ENCODE measurements at regions not wholly inside any gene's neighbourhood (a gene's known extent, or its start where the extent isn't known, plus 50 kb on each side); places are given as distances from the start of the nearest gene placed in this dataset.

DNA sequence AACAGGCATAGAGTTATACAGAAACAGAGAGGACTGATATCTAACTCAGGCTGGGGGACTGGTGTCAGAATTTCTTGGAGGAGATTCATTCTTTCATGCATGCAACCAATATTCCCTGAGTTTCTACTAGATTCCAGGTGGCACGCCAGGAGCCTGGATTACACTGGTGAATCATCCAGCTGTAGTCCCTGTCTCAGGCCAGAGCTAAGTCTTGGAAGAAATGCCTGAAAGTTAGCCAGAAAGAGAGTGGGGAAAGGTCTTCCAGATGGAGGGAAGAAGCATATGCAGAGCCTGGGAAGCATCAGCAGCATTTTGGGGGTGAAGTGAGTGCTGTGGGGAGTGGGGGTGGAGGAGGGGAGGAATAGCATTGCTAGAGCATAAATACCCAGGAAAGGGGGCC, 239.1 kb downstream of the OMA1 start:
- no peak for DNase-seq

DNA sequence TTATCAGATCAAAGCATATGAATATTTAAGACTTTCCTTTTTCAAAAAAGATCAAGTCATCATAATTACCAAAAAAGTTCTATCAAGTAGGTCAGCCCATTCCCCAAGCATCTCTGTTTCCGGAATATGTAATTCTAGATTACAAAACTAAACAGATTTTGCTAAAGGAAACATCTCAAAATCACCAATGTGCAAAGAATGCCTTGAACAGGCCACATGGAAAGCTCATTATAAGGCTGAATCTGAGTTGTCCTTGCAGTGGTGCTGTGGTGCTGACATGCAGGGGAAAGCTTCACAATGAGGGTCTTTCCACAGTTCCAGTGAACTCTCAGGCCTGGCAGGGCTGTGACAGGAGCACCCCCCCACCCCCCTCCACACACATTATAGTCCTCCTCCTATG, 240.9 kb downstream of the OMA1 start:
- no peak for DNase-seq

DNA sequence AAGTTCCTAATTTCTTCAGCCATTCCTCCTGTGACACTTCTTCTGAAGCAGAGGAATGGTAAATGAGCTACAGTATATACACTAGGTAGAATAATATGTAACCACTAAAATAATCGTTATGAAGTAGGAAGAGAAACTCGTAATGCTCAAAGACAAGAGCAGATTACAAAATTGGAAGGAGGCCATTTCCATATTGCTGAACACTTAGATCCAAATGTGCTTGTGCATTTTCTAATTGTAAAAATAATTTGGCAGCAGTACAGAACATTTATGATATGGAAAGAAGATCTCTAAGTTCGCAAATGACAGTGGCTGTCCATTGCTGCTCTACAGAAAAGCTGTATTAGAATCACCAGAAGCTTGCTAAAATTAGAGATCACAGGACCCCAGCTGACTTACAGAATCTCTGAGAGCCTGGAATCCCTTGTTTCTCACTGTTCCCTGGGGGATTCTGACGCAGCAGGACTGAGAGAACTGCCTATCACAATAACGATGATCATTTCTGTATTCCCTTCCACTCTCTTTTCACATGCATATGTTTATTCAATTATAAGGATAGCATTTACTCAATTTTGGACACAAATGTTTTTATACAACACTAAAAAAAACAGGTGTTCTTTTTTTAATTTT, 242.1 kb downstream of the OMA1 start:
- DNase-seq, result no peak

DNA sequence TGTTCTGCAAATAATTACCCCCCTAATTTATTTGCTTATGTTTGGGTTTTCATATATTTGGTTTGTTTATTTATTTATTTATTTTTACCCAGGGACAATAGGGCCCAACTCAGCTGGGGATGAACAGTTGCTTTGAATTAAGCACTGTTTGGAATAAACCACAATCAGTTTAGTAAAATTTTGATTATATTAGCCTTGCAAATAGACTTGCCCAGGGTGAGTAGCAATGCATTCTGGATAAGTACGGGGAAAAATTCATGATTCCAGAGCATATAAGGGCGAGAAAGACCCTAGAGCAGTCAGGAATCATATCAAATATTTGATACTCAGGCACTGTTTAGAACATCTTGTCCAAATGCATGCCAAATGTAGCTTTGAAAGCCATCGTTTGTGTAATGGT, 242.7 kb downstream of the OMA1 start:
- DNase-seq, result no peak

DNA sequence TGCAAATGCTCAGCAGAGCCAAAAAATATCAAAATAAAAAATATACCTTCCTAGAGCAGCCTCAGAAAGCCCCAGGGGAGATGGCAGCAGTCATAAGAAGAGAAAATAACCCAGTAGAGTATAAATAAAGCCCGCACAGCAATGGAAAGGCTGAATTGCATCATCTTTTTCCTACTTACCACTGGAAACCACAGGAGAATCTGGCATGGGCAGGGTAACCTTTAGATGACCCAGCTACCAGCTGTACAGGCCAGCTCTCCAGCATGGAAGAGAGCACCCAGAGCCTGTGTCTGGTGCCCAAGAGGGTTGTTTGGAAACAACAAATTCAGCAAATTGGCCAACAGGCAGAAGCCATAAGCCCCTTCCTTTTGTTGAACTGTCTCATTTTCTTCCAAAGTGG, 253.1 kb downstream of the OMA1 start:
- no peak for DNase-seq

DNA sequence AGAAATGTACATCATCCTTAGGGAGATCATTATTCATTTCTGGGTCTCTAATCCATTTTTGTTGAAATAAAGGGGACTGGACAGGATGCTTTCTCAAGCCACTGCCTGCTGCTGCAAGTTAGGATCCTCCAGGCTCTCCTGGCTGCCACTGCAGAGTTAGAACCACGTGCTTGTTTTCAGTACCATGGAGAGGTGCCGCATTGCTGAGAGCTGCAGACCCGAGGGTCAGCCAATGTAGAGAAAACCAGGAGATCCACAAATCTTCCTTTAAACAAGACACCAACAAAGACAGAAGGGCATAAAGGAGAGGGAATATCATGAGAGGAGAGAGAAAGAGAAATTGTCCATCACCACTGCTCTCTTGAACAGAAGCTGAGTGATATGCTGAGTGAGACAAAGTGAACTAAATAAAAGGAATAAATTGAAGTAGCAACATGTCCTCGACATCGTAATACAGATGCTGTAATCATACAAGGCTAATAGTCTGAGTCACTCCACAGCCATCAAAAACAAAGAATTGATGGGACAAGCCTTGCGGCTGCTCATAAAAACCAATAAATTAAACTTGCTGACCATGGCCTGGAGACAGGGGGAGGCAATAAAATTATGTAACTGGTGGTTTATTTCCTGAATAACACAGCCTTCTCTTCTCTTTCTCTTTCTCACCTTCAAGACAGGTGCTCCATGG, 255.7 kb downstream of the OMA1 start:
- no peak for DNase-seq

DNA sequence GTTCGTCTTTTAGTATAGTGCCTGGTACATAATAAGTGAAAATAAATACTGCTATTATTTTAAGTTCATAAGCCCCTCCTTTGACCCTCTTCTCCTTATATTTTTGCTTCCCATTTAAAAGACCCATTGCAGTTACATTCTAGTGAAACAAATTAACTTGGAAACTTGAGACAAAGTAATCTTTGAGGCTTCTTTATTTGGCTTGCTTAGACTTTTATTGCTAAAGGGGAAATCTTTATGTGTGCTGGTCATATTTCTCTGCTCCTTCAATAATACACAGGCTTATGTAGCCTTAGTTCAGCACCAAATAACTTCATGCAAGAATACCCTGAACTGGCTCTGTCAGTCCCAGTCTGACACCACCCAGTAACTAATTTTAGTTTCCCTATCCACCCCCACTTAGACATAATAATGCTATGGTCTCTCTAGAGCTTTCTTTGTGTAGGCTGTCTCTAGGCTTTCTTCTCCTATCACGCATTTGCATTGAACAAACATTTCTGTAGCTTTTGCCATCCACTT, 257.8 kb downstream of the OMA1 start:
- DNase-seq, result no peak

DNA sequence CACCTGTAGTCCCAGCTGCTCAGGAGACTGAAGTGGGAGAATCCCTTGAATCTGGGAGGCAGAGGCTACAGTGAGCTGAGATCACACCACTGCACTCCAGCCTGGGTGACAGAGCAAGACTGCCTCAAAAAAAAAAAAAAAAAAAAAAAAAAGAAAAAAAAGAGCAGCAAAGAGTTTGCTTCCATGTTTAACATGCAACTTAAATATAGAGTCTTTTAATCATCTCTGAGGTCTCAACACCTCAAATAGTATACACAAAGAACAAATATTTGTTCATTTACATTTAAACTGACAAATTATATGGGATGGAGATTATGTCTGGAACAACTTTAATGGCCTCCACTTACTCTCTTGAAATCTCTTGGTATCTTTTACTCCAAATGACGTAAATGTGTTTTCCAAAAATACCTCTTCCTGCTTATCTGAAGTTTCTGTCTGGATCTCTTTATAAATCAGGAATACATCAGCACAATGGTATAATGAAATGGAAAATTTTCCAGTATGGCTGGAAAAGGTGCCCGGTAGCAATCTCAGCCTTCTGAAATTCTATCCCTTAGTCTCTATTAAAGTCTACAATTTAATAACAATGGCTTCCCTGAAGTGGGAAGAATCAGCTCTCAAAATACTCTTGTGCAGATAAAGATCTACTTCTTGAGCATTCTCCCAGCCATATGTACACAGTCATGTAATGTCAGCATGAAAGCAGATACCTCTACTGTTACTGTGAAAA, 258.5 kb downstream of the OMA1 start:
- no peak for DNase-seq

DNA sequence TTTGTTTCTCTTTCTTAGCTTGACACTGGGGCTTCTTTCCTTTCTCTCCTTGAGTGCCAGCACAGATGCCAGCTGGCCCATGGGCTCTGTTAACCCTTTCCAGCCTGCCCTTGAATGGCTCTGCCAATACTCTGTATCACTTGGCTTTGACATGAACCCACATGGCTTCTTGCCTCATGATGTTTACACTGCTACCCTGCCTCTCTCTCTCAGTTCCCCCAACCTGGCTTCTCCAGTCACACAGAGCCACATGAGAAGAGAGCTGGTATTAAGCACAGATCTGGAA, 262.4 kb downstream of the OMA1 start:
- DNase-seq, result no peak

DNA sequence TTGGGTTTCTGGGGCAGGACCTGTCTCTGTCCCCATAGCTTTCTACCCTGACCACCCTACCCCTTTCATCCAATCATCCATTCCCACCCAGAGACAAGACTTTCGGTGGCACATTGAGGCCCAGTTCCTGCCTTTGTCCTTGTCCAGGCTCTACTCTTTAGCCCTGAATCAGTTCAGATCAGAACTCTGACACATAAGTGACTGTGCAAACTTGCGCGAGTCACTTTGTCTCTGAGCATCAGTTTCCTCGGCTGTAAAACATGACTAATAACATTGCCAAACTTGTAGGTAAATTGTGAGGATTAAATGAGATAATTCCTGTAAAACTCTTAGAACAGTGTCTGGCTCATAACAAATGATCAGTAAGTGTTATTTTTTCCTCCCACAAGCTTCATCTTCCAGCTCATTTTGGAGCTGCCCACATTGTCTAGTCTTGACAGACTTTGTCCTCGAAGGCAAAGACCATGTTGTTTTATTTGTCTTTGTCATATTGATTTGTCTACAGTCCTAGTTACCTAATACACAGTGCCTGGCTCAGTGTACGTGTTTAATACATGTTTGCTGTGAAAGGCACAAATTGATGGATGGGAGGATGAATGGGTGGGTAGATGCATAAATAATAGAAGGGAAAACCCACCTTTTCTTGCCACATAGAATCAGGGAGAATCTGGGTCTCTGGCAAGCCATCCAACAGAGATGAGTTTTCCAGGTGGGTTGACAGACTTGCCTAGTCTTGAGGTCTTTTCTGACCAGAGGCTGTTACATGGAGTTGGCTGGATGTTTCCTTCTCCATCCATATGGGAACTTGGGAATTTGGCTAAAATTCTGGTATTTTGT, 262.9 kb downstream of the OMA1 start:
- DNase-seq, result no peak

DNA sequence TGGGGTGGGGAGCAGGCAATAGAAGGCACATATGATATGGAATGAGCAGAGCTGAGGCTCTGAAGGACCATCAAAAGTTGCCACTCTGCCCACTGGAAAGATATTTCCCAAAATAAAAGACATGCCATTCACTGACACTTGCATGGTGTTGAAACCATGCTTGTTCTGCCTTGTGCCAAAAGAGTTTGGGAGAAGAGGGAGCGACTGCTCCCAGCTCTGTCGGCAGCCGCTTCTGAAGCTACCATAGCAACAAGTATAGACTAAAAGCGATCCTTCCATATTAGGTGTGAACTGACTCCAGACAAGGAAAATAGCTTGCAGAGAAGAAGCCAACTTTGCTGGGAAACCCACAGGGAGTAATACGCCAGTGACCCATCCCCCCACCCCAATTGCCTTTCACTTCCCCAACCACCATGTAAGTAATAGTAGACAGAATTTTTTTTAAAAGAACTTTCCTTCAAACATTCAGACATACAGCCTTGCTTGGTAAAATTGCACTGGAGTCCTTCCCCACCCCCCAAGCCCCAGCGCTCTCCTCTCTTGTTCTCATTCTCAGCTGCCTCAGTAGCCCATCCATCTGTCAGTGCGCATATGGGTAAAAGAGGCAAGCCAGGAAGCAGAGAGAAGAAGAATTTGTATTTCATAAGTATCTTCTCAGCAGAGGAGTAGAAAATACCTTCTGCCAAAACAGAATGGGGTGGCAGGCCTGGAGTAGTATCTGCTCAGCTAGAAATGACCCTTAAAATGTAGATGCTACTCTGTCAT, 263.7 kb downstream of the OMA1 start:
- no peak for DNase-seq

DNA sequence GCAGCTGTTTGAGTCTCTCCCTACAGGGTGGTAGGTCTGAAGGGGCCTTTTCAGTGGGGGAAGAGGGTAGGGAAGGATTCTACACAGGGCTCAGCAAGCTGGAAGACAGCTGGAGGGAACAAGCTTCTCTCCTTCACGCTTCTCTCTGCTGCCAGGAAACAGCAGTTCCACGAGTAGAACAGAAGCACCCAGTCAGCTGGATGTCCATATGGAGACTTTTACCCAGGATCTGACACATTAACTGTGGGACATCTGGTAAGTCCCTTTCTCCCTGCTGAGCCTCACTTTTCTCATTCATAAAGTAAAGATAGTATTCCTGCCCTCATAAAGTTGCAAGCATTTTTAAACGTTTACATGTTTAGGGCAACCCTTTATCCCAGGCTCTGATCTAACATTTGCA, 280.3 kb downstream of the OMA1 start:
- DNase-seq, result no peak

DNA sequence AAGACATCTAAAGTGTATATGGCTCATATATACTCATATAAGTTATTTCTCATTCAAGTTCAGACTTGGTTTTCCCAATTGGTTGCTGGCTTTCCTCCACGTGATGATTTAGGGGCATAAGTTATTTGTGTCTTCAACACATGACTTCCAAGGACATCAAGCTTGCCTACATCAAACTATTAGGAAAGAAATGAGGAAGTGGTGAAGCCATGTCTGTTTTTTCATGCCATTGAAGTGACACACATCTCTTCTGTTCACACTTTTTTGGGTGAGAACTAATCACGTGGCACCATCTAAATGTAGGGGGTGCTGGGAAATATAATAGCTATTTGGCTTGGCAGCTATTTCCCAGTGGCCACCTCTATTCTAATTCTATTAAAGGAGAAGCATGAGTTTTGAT, 282.1 kb downstream of the OMA1 start:
- DNase-seq, result no peak

DNA sequence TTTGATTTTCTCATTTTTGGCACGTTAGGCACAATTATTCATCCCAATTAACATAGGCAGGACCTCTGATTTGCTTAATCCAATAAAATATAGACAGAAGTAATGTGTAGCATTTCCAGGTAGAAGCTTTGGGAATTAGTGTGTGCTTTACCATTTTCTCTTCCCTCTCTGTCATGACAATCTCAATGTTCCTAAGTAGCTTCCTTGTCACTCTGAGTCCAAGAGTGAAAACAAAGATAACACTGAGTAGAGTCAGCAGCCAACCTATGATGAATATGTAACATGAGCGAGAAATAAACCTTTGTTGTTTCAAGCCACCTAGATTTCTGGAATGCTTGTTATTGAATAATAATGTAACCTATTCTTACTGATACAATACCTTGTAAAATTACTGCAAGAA, 283.8 kb downstream of the OMA1 start:
- no peak for DNase-seq

DNA sequence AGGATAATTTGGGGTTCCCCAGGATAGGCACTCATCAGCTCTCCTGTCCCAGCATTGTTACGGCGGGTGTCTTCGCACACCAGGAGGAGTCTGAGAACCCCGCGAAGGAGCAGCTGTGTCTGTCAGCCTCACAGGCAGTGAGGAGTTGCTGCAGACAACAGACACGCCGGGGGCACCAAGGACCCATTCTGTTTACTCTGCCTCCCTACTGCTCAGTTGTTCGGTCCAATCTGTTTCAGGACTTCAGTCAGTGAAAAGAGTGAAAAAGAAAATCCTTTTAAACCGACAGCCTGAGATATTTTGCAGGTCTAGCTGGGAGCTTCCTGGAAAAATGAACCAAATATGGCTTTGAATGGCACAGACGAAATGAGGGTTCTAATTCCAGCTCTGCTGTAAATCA, 288.4 kb downstream of the OMA1 start:
- no peak for DNase-seq

DNA sequence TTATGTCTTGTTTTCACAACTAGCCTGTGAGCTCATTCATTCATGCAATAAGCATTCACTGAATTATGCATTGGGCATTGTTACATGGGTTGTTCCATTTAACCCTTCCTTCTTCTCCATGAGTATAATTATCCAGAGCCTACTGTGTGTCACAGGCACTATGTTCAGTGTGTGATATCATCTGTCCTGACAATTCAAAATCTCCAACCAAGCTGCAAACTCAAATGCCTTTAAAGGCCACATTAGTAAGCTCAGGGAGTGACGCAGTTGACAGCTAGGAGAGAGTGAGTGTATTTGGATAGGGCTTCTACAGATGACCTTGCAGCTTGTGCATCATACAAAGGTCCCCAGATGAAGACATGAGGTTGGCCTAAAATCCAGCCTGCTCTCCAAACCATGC, 289.5 kb downstream of the OMA1 start:
- DNase-seq, result no peak

DNA sequence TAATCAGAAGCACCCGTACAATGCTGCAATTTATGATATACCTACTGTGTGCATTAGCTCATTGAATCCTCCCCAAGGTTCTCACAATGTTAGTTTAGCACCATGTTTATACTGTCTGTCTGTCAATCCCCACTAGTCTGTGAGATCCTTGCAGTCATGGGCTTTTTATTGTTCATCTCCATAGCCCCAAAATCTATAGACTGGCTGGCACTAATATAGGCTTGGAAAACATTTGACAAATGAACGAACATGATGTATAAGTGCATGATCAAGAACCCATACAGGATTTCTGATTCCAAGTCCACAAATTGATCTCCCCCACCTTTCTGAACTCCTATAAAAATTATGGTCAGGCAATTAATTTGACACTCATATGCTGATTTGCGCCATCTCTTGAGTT, 290.0 kb downstream of the OMA1 start:
- no peak for DNase-seq

DNA sequence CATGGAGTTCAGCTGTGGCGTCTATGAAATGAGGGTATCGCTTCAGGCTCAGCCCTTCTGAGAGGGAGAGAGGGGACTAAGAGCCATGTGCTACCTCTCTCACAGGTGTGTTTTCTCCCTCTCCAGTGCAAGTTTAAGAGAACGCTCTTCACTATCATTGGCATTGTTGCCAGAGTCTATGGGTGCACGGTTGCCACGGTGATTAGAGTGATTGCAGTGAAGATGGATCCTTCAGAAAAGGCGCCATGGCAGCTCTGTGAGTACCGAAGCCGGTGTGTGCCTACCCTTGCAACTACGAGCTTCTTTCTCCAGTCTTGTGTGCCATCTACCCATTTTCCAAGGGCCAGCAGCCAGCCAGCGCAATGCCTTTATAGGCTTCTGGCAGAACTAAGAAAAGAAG, 290.5 kb downstream of the OMA1 start:
- no peak for DNase-seq

DNA sequence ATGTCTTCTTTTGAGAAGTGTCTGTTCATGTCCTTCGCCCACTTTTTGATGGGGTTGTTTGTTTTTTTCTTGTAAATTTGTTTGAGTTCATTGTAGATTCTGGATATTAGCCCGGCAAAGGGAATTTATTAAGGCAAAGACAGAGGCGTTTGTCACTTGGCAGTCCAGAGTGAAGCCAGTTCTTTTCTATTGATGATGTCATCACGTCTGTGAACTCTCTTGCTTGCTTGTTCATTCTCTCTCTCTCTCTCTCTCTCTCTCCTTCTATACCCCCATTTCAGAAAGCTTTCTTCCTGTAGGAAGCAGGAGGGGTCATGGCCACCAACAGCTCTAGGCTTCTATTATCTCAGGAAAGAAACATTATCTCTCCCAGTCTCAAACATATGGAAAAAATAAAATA, 291.3 kb downstream of the OMA1 start:
- no peak for DNase-seq

DNA sequence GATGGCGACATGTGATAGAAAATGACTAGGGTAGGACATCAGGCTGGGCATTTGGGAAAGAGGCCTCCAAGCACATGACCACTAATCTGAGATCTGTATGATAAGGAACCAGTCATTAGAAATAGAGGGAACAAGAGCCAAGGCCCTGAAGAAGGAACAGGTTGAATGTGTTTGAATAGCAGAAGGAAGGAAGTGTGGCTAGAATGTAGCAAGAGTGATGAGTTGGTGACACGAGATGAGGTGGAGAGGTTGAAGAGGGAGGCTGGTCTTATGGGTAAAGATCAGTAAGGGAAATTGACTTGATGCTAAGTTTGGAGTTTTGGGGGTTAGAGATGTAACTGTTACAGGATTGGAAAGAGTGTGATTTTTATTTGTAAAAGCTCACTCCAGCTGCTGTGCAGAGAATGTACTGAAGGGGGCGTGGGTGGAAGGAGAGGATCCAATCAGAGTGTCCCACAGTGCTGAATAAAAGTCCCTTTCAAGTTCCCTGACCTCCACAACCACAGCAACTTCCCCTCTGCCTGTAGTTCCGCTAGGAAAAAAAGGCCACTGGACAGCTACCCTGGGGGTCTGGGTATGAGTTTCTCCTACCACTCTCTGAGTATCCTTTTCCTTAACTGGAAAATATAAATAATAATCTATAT, 295.0 kb downstream of the OMA1 start:
- DNase-seq, result no peak

DNA sequence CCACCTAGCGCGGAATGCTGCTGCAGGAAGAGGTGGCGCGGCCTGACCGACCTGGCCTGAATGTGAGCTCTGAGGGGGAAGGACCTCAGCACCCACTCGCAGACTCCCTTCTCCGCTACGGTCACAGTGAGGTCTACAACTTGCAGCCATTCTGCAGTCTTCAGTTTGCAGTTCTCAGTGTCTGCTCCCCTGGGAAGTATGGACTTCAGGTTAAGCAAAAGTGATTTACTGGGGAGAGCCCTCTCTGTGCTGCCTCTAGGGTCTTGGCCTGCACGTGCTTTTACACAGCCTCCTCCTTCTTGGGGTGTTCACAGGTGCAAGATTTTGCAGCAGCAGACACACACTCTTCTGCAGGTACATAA, 296.0 kb downstream of the OMA1 start:
- DNase-seq, result no peak

All from DMS79 (cell line).